Activated CD8-positive, alpha-beta T cell treated with anti-CD3 and anti-CD28 coated beads for 36 hours (primary cell): ENCODE measurements at regions not wholly inside any gene's neighbourhood (a gene's known extent, or its start where the extent isn't known, plus 50 kb on each side); places are given as distances from the start of the nearest gene placed in this dataset.

ENCODE experiments used
- ATAC-seq: fragments of 200-7000 bp; cut with Tn5 transposase; one replicate; pipeline ENCODE4 v1.10.0; 2021; ENCODE audit warnings: mild to moderate bottlenecking, moderate library complexity
- CTCF ChIA-PET: fragments of 350-600 bp; sonication (Branson Sonifier 250); formaldehyde crosslinking; loops from one replicate; lab custom pipeline; 2021; ENCODE audit warnings: antibody characterized with exemption; lab: Charles Lee
- POLR2A ChIA-PET: fragments of 350-600 bp; sonication (Branson Sonifier 250); formaldehyde crosslinking; loops from one replicate; lab custom pipeline; 2021; ENCODE audit warnings: antibody characterized with exemption; lab: Charles Lee
- DNase-seq: peaks from one replicate; pipeline ENCODE4 v3.0.0-alpha.2; 2020
- H3K27ac Mint-ChIP-seq: one replicate; pipeline ENCODE4 v1.8.0; 2021; ENCODE audit warnings: mild to moderate bottlenecking, mixed read lengths
- H3K27me3 Mint-ChIP-seq: one replicate; pipeline ENCODE4 v1.8.0; 2021; ENCODE audit warnings: mixed read lengths
- H3K36me3 Mint-ChIP-seq: one replicate; pipeline ENCODE4 v1.8.0; 2021; ENCODE audit warnings: low read depth, mixed read lengths
- H3K4me1 Mint-ChIP-seq: one replicate; pipeline ENCODE4 v1.8.0; 2021; ENCODE audit warnings: low read depth, mixed read lengths
- H3K4me3 Mint-ChIP-seq: one replicate; pipeline ENCODE4 v1.8.0; 2021; ENCODE audit warnings: mild to moderate bottlenecking, moderate library complexity, mixed read lengths
- H3K9me3 Mint-ChIP-seq: one replicate; pipeline ENCODE4 v1.8.0; 2021; ENCODE audit warnings: mixed read lengths
- intact Hi-C: fragments of 100-400 bp; cut with micrococcal nuclease; formaldehyde crosslinking; loops from one replicate; pipeline ENCODE4 v1.10.0; 2022
- TF ChIP-seq, protein P1 (sequence below): fragments of 200-600 bp; IDR thresholded peaks from one replicate; pipeline ENCODE4 v1.8.0; 2022; ENCODE audit warnings: antibody characterized with exemption, mild to moderate bottlenecking

DNA sequence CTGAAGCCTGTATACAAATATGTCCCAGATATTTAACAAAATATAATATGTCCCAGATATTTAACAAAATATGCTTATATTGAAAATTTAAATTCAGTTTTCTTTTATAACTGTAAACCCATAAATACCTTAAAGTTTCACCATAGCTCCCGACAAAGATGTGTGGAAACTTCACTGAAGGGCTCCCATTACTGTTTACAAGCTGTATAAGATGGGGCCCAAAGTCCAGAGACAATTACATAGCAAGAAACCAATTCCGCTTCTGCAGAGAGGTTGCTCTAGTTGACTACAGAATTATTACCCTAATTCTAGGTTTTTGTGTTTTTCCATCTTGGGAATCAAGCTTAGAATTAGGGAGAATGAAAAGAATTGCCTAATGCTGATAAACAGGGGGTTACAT lies 102.6 kb upstream of the EPHA6 start:
- TF ChIP-seq, protein P1, sequence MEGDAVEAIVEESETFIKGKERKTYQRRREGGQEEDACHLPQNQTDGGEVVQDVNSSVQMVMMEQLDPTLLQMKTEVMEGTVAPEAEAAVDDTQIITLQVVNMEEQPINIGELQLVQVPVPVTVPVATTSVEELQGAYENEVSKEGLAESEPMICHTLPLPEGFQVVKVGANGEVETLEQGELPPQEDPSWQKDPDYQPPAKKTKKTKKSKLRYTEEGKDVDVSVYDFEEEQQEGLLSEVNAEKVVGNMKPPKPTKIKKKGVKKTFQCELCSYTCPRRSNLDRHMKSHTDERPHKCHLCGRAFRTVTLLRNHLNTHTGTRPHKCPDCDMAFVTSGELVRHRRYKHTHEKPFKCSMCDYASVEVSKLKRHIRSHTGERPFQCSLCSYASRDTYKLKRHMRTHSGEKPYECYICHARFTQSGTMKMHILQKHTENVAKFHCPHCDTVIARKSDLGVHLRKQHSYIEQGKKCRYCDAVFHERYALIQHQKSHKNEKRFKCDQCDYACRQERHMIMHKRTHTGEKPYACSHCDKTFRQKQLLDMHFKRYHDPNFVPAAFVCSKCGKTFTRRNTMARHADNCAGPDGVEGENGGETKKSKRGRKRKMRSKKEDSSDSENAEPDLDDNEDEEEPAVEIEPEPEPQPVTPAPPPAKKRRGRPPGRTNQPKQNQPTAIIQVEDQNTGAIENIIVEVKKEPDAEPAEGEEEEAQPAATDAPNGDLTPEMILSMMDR: no peak
- DNase-seq (no peak), ATAC-seq (no peak)
- POLR2A ChIA-PET: no interaction called here
- H3K36me3 Mint-ChIP-seq: no peaks in the 10 kb centered on the region
- peaks cover 6% of the 10 kb centered on the region for H3K9me3 Mint-ChIP-seq
- H3K27ac Mint-ChIP-seq: no peak overlapping the region
- no peaks in the 10 kb centered on the region for H3K4me1 Mint-ChIP-seq
- H3K4me3 Mint-ChIP-seq: no peak overlapping the region
- no peaks in the 10 kb centered on the region for H3K27me3 Mint-ChIP-seq
- CTCF ChIA-PET: no interaction called here
- intact Hi-C loops: no loop called here

DNA sequence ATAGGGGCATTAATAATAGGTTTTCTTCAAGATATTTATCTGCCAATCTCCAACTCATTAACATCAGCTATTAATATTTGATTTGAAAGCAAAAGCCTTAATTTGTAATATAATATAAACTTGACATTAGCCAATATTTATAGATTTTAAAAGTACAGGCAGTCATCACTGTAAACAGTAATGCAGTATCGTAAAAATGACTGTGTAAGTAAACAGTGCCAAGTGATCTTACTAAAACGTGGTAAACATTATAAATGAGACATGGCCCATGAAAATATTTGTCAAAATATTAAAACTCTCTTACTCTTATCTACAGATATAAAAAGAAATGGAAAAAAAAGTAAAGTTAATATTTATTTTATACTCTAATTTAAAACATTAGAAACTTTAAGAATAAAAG lies 101.6 kb upstream of the EPHA6 start:
- POLR2A ChIA-PET: no interaction called here
- TF ChIP-seq, protein P1: no peak
- Mint-ChIP-seq H3K27ac (no peak overlapping the region), H3K36me3 (no peaks in the 10 kb centered on the region), H3K4me1 (no peaks in the 10 kb centered on the region), H3K27me3 (no peaks in the 10 kb centered on the region), H3K9me3 (peaks cover 6% of the 10 kb centered on the region), H3K4me3 (no peak overlapping the region)
- DNase-seq (no peak), ATAC-seq (no peak)
- CTCF ChIA-PET: no interaction called here
- intact Hi-C loops: no loop called here

DNA sequence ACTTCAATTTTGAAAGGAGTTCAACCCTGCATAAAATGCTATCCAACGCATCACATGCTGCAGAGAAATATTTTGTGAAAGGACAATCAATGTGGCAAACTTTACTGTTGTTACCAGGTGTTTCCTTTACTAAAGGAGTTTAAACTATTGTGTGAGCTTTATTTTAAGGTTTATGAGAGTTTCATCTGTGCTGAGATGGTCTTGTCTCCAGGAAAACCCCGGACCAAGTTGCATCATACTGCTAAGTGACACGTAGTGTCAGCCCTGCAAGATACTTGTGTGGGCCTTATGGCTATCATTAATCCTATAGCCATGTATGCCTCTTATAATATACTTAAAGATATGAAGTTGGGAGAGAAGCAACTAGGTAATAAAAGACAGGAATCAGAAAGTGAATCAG lies 94.5 kb upstream of the EPHA6 start:
- H3K27me3 Mint-ChIP-seq: no peaks in the 10 kb centered on the region
- H3K27ac Mint-ChIP-seq: no peak overlapping the region
- intact Hi-C loops: no loop called here
- ChIA-PET CTCF (no interaction called here), POLR2A (no interaction called here)
- H3K36me3 Mint-ChIP-seq: no peaks in the 10 kb centered on the region
- peaks cover 2% of the 10 kb centered on the region for H3K9me3 Mint-ChIP-seq
- no peak for ATAC-seq
- TF ChIP-seq, protein P1: no peak
- no peaks in the 10 kb centered on the region for H3K4me1 Mint-ChIP-seq
- H3K4me3 Mint-ChIP-seq: no peak overlapping the region
- DNase-seq: no peak

DNA sequence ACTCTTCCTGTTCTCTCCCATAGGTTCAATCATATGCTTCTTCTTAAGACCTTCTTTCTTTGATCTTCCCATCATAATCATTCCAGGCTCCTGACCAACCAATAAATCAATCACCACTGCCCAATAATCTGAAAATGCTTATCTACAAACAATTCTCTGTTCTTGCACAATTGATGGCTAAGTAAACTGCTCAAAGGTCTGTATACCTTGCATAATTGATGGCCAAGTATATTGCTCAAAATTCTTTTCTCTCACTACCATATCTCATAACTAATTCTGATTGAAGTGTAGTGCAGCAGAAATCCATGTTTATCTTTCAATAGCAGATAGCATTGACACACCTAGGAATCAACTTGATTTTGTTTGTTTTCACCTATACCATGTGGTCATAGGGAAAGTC lies 83.4 kb upstream of the EPHA6 start:
- Mint-ChIP-seq H3K4me3 (no peak overlapping the region), H3K36me3 (no peaks in the 10 kb centered on the region), H3K9me3 (no peaks in the 10 kb centered on the region), H3K27me3 (no peaks in the 10 kb centered on the region), H3K27ac (no peak overlapping the region), H3K4me1 (no peaks in the 10 kb centered on the region)
- intact Hi-C loops: no loop called here
- ChIA-PET CTCF (no interaction called here), POLR2A (no interaction called here)
- TF ChIP-seq, protein P1: no peak
- ATAC-seq: no peak
- no peak for DNase-seq

DNA sequence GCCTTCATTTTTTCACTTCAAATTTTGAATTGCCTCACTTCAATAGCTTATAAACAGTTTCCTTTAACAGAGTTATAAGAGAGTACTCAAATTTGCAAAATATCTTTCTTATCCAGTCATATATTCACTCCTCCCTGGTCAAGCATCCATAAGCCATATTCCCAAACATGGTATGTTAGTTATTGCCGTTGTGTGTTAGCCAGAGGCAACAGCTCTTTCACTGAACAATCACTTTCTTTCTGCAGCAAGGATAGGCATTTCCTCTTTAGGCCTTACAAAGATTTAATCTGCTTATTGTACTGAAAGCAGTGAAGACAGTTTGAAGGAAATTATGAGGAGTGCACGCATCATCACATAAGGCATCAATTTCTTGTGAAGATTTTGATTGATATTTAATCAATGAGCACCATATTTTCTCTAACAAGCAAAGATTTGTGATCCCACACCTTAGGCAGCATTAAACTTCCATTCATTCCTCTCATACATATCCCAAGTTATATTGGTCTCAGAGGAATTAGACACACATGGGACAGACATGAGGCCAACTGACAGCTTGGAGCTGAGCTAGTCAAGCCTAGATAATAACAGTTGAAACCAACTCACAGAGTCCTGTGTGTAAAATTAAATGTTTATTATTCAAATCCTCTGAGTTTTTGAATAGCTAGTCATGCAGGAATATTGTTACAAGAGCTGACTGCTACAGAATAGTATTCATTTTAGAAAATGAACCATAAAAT lies 80.0 kb upstream of the EPHA6 start:
- ATAC-seq: no peak
- DNase-seq: no peak
- Mint-ChIP-seq H3K27me3 (no peaks in the 10 kb centered on the region), H3K4me3 (no peak overlapping the region), H3K27ac (no peak overlapping the region), H3K4me1 (no peaks in the 10 kb centered on the region), H3K36me3 (no peaks in the 10 kb centered on the region), H3K9me3 (no peaks in the 10 kb centered on the region)
- CTCF ChIA-PET: no interaction called here
- POLR2A ChIA-PET: no interaction called here
- intact Hi-C loops: no loop called here
- TF ChIP-seq, protein P1: no peak
